ENCODE measurements at regions not wholly inside any gene's neighbourhood (a gene's known extent, or its start where the extent isn't known, plus 50 kb on each side); places are given as distances from the start of the nearest gene placed in this dataset.

- H3K4me3 ChIP-seq: no peak overlapping the region
- H3K27me3 ChIP-seq: peaks cover 0 to 1% of the 10 kb centered on the region in 2 donors
- H3K9me3 ChIP-seq: no peaks in the 10 kb centered on the region
- DNase-seq (ENCODE audit: low spot score in 2 of 2): no peak
- no peak overlapping the region for H3K27ac ChIP-seq
- no peaks in the 10 kb centered on the region for H3K36me3 ChIP-seq
- no peaks in the 10 kb centered on the region for H3K4me1 ChIP-seq
- 61 to 66% methylated on average over 15 to 19 of the region's 19 CpGs for WGBS, 2 donors
- TF ChIP-seq POLR2A (IDR thresholded peaks at IDR 0.05): no peak
These were observed 123.2 kb upstream of the RPS6KA2 start for GRCh38 chr6:166750108-166750793.

GRCh38 chr6:166749666-166750065, 122.6 kb upstream of the RPS6KA2 start:
- WGBS, 2 donors: 57 to 64% methylated on average over 5 of the region's 6 CpGs
- TF ChIP-seq CTCF (IDR thresholded peaks at IDR 0.05) (no peak), EP300 (IDR thresholded peaks at IDR 0.05) (no peak)

GRCh38 chr6:166747644-166748595, 120.9 kb upstream of the RPS6KA2 start:
- no peak for DNase-seq (ENCODE audit: low spot score in 2 of 2)
- 59 to 67% methylated on average over 23 to 29 of the region's 29 CpGs for WGBS, 2 donors

More at GRCh38 chr6:166749666-166750065, 122.6 kb upstream of the RPS6KA2 start:
- Histone ChIP-seq H3K27me3 (no peaks in the 10 kb centered on the region), H3K27ac (no peak overlapping the region), H3K4me3 (no peak overlapping the region), H3K4me1 (no peaks in the 10 kb centered on the region), H3K36me3 (no peaks in the 10 kb centered on the region), H3K9me3 (peaks cover 0 to 2% (median 0%) of the 10 kb centered on the region in 4 donors)
- DNase-seq (ENCODE audit: low spot score in 2 of 2): no peak

GRCh38 chr6:166745801-166746668, 119.0 kb upstream of the RPS6KA2 start:
- no peaks in the 10 kb centered on the region for H3K27me3 ChIP-seq
- no peaks in the 10 kb centered on the region for H3K36me3 ChIP-seq
- DNase-seq (ENCODE audit: low spot score in 2 of 2): no peak
- H3K4me1 ChIP-seq: no peaks in the 10 kb centered on the region
- H3K9me3 ChIP-seq: peaks cover 0 to 5% (median 0%) of the 10 kb centered on the region in 4 donors
- no peak overlapping the region for H3K4me3 ChIP-seq
- WGBS, 2 donors: 86 to 89% methylated on average over 16 of the region's 16 CpGs
- H3K27ac ChIP-seq: no peak overlapping the region
- TF ChIP-seq POLR2A (IDR thresholded peaks at IDR 0.05) (no peak), CTCF (IDR thresholded peaks at IDR 0.05) (no peak), EP300 (IDR thresholded peaks at IDR 0.05) (no peak)

More at GRCh38 chr6:166747644-166748595, 120.9 kb upstream of the RPS6KA2 start:
- Histone ChIP-seq H3K4me1 (no peaks in the 10 kb centered on the region), H3K27me3 (no peaks in the 10 kb centered on the region), H3K4me3 (no peak overlapping the region), H3K27ac (no peak overlapping the region), H3K9me3 (peaks cover 0 to 5% (median 0%) of the 10 kb centered on the region in 4 donors), H3K36me3 (no peaks in the 10 kb centered on the region)
- no peak for TF ChIP-seq CTCF (IDR thresholded peaks at IDR 0.05)
- no peak for TF ChIP-seq POLR2A (IDR thresholded peaks at IDR 0.05)
- no peak for TF ChIP-seq EP300 (IDR thresholded peaks at IDR 0.05)

Data from tibial nerve (tissue), 4 donors.